NB4 (cell line): ENCODE measurements at regions not wholly inside any gene's neighbourhood (a gene's known extent, or its start where the extent isn't known, plus 50 kb on each side); places are given as distances from the start of the nearest gene placed in this dataset.
"Not testable (repeated sequence)": the region's sequence is repeated elsewhere in the genome, so short reads cannot be mapped to it uniquely, and the experiment has no call there.

Experiments used
- DNase-seq: peaks from one replicate; pipeline ENCODE4 v3.0.0; 2010; ENCODE audit warnings: low read depth
- H3K4me3 ChIP-seq: one replicate; pipeline ENCODE4 v1.5.1; 2011; ENCODE audit warnings: mild to moderate bottlenecking, low read depth, low read length, moderate library complexity
- CTCF ChIP-seq: IDR thresholded peaks from one replicate; pipeline ENCODE4 v1.5.1; 2012; ENCODE audit warnings: low read depth, low read length
- MYC ChIP-seq: IDR thresholded peaks from 2 replicates; pipeline ENCODE4 v1.6.1; 2011; ENCODE audit warnings: low read depth, low read length
- POLR2A ChIP-seq: IDR thresholded peaks from 2 replicates; pipeline ENCODE4 v1.6.1; 2011; ENCODE audit warnings: mild to moderate bottlenecking; ENCODE audit not compliant: insufficient read length; ENCODE audit errors: extremely low read depth
- TF ChIP-seq, protein P1 (sequence below): IDR thresholded peaks from 2 replicates; pipeline ENCODE4 v1.6.1; 2011; ENCODE audit warnings: low read depth, low read length

DNA sequence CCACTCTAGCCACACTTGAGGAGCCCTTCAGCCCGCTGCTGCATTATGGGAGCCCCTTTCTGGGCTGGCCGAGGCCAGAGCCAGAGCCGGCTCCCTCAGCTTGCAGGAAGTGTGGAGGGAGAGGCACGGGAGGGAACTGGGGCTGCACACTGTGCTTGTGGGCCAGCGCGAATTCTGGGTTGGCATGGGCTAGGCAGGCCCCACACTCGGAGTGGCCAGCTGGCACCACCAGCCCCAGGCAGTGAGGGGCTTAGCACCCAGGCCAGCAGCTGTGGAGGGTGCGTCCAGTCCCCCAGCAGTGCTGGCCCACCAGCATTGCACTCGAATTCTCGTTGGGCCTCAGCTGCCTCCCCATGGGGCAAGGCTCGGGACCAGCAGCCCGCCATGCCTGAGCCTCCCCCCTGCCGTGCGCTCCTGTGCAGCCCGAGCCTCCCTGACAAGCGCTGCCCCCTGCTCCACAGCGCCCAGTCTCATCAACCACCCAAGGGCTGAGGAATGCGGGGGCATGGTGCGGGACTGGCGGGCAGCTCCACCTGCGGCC, 785.9 kb upstream of the TPTE start:
- TF ChIP-seq CTCF (no peak), MYC (no peak), POLR2A (no peak)
- TF ChIP-seq, protein P1, sequence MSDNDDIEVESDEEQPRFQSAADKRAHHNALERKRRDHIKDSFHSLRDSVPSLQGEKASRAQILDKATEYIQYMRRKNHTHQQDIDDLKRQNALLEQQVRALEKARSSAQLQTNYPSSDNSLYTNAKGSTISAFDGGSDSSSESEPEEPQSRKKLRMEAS: no peak

GRCh38 chr21:9737301-9737700, 784.1 kb upstream of the TPTE start:
- not testable (repeated sequence) for H3K4me3 ChIP-seq, DNase-seq

More for the DNA sequence above, 785.9 kb upstream of the TPTE start:
- no peak for DNase-seq
- H3K4me3 ChIP-seq: no peak overlapping the region

GRCh38 chr21:9737871-9738515, 783.4 kb upstream of the TPTE start:
- not testable (repeated sequence) for DNase-seq

DNA sequence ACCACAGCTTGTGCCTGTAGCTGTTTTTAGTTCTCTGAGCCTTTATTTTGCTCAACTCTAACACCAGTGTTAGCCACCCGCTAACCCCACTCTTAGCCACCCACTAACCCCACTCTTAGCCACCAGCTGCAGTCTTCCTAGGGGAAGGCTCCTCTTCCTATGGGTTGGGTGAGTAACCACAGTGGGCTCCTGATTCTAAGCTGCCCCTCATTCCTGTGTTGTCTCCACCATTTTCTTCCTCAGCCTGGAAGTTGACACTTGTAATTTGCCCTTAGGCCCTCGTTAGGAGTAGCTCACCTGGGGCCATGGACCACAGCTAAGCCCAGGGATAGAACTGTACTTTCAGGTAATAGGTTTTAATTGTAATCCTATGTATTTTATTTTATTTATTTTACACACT, 782.9 kb upstream of the TPTE start:
- DNase-seq: no peak

More at GRCh38 chr21:9737871-9738515, 783.4 kb upstream of the TPTE start:
- H3K4me3 ChIP-seq: not testable (repeated sequence)

GRCh38 chr21:9739240-9739639, 782.1 kb upstream of the TPTE start:
- H3K4me3 ChIP-seq: no peak overlapping the region
- TF ChIP-seq MYC: no peak
- no peak for TF ChIP-seq POLR2A
- TF ChIP-seq, protein P1: no peak
- TF ChIP-seq CTCF: no peak
- DNase-seq: no peak

More for the DNA sequence above, 782.9 kb upstream of the TPTE start:
- H3K4me3 ChIP-seq: no peak overlapping the region
- TF ChIP-seq, protein P1: no peak
- no peak for TF ChIP-seq POLR2A
- no peak for TF ChIP-seq MYC
- no peak for TF ChIP-seq CTCF

GRCh38 chr21:9740177-9740941, 781.0 kb upstream of the TPTE start:
- H3K4me3 ChIP-seq, DNase-seq: not testable (repeated sequence)

DNA sequence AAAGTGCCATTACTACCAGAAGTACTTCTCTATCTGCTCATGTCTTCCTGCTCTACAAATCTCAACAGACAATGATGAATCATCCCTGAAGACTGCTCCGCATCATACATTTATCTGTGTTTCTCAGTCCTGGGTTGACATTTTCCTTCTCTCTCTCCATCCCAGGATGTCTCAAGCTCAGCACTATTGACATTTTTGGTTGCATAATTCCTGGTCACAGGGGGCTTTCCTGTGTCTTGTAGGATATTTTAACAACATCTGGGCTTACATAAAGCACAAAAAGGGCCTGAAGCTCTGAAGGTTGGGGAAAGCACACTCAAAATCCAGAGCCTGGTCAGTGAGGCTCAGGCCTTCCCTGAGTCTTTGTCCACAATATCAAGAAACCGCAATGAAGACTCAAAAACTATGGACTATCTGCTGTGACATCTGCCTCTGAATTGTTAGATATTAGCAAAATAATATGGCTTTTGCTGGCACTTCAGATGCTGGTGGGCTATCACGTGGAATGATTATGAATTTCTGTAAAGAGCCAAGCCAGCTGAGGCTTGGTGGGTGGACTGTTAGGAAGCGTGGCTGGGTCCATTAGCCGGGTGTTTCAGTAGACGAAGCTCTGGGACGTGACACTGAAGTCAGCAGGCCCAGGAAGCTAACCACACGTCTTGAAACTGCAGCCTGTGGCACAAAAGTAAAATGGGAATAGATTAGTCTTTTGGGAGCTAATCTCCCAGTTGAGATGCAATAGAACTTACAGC, 780.2 kb upstream of the TPTE start:
- H3K4me3 ChIP-seq, DNase-seq: not testable (repeated sequence)

GRCh38 chr21:9743566-9743965, 777.8 kb upstream of the TPTE start:
- not testable (repeated sequence) for DNase-seq, H3K4me3 ChIP-seq

GRCh38 chr21:9744166-9744565, 777.2 kb upstream of the TPTE start:
- DNase-seq, H3K4me3 ChIP-seq: not testable (repeated sequence)

GRCh38 chr21:9744593-9744992, 776.8 kb upstream of the TPTE start:
- not testable (repeated sequence) for H3K4me3 ChIP-seq, DNase-seq

- peak; percentile 16 for DNase-seq
- not testable (repeated sequence) for H3K4me3 ChIP-seq
These were observed 775.8 kb upstream of the TPTE start for GRCh38 chr21:9745457-9746108.

DNA sequence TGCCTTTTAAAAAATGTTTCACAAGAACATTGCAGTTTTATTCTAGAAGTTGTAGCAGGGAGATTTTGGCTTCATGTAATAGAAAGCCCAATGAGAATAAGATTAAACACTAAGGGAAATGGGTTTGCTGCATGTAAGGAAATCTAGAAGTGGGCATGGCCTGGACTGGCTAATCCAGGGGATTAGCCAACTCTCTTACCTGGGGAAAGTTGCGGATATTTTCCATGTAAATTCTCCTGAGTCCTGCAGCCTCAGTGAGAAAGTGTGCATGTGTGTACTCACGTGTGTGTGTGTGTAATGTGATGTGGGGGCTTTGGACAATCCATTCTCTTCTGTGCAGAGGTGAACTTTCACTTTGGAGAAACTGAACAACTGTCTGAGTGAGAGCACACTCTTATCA, 775.1 kb upstream of the TPTE start:
- H3K4me3 ChIP-seq, DNase-seq: not testable (repeated sequence)
